Keratinocyte (primary cell): ENCODE measurements at regions not wholly inside any gene's neighbourhood (a gene's known extent, or its start where the extent isn't known, plus 50 kb on each side); places are given as distances from the start of the nearest gene placed in this dataset.

Source experiments
- EZH2 ChIP-seq: IDR thresholded peaks from one replicate; pipeline ENCODE4 v1.6.1; 2012; ENCODE audit warnings: inconsistent platforms, mild to moderate bottlenecking, low read length, moderate library complexity
- TF ChIP-seq, protein P1 (sequence below), 3 experiments: IDR thresholded peaks in 1 of 3; conservative IDR thresholded peaks in 1 of 3; optimal IDR thresholded peaks in 1 of 3; 2 replicates in 2 of 3; 3 replicates in 1 of 3; pipeline versions ENCODE3 to v1.5.1; 2011; ENCODE audit warnings: low read length in 3 of 3, mild to moderate bottlenecking in 3 of 3, moderate library complexity in 2 of 3, control low read depth in 1 of 3, inconsistent platforms in 1 of 3; ENCODE audit not compliant: insufficient read depth in 2 of 3; ENCODE audit errors: extremely low read depth in 1 of 3

DNA sequence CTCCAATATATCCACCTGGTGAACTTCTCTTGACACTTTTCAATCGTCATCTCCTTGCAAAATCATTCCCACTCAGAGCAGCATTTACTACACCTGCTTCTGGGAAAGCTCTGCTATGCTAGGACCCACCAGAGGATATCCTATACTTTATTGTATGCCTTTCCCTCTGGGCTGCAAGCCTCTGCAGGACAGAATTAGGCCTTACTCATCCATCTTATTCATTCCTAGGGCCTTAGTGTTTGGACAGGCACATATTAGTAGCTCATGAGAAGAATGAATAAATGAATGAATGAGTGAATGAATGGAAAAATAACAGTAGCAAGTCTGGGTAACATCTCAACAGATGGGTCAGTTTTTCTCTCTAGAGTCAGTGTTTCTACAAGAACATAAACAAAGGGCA, 216.1 kb downstream of the MAFB start:
- TF ChIP-seq, protein P1, sequence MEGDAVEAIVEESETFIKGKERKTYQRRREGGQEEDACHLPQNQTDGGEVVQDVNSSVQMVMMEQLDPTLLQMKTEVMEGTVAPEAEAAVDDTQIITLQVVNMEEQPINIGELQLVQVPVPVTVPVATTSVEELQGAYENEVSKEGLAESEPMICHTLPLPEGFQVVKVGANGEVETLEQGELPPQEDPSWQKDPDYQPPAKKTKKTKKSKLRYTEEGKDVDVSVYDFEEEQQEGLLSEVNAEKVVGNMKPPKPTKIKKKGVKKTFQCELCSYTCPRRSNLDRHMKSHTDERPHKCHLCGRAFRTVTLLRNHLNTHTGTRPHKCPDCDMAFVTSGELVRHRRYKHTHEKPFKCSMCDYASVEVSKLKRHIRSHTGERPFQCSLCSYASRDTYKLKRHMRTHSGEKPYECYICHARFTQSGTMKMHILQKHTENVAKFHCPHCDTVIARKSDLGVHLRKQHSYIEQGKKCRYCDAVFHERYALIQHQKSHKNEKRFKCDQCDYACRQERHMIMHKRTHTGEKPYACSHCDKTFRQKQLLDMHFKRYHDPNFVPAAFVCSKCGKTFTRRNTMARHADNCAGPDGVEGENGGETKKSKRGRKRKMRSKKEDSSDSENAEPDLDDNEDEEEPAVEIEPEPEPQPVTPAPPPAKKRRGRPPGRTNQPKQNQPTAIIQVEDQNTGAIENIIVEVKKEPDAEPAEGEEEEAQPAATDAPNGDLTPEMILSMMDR (optimal IDR thresholded peaks at IDR 0.05 in 1 of 3, IDR thresholded peaks at IDR 0.05 in 1 of 3, conservative IDR thresholded peaks at IDR 0.05 in 1 of 3; ENCODE audit: extremely low read depth in 1 of 3, insufficient read depth in 2 of 3, low read length in 3 of 3), result no peak
- no peak for TF ChIP-seq EZH2
